ENCODE measurements at regions not wholly inside any gene's neighbourhood (a gene's known extent, or its start where the extent isn't known, plus 50 kb on each side); places are given as distances from the start of the nearest gene placed in this dataset.

GRCh38 chr22:27631641-27632040 is 169.9 kb downstream of the MN1 start:
- no peak for DNase-seq (ENCODE audit: low read depth, low spot score)

- no peak for DNase-seq (ENCODE audit: low read depth, low spot score)
Observed at GRCh38 chr22:27632451-27633295, 168.9 kb downstream of the MN1 start.

GRCh38 chr22:27633296-27633871 is 168.2 kb downstream of the MN1 start:
- no peak for DNase-seq (ENCODE audit: low read depth, low spot score)

GRCh38 chr22:27634043-27634740 is 167.4 kb downstream of the MN1 start:
- DNase-seq (ENCODE audit: low read depth, low spot score), result no peak

- no peak for DNase-seq (ENCODE audit: low read depth, low spot score)
Observed at GRCh38 chr22:27635435-27635834, 166.1 kb downstream of the MN1 start.

- DNase-seq (ENCODE audit: low read depth, low spot score), result no peak
Observed at GRCh38 chr22:27635852-27636251, 165.7 kb downstream of the MN1 start.

GRCh38 chr22:27636716-27637508 is 164.6 kb downstream of the MN1 start:
- DNase-seq (ENCODE audit: low read depth, low spot score), result no peak

GRCh38 chr22:27637604-27638003 is 164.0 kb downstream of the MN1 start:
- no peak for DNase-seq (ENCODE audit: low read depth, low spot score)

- DNase-seq (ENCODE audit: low read depth, low spot score), result no peak
Observed at GRCh38 chr22:27638329-27639233, 163.0 kb downstream of the MN1 start.

GRCh38 chr22:27639248-27640086 is 162.1 kb downstream of the MN1 start:
- no peak for DNase-seq (ENCODE audit: low read depth, low spot score)

- no peak for DNase-seq (ENCODE audit: low read depth, low spot score)
Observed at GRCh38 chr22:27641049-27641795, 160.3 kb downstream of the MN1 start.

- DNase-seq (ENCODE audit: low read depth, low spot score), result no peak
Observed at GRCh38 chr22:27642104-27642800, 159.3 kb downstream of the MN1 start.

GRCh38 chr22:27643907-27644306 is 157.6 kb downstream of the MN1 start:
- no peak for DNase-seq (ENCODE audit: low read depth, low spot score)

- no peak for DNase-seq (ENCODE audit: low read depth, low spot score)
Observed at GRCh38 chr22:27644566-27644965, 157.0 kb downstream of the MN1 start.

GRCh38 chr22:27647540-27647939 is 154.0 kb downstream of the MN1 start:
- DNase-seq (ENCODE audit: low read depth, low spot score), result no peak

GRCh38 chr22:27648074-27648473 is 153.5 kb downstream of the MN1 start:
- no peak for DNase-seq (ENCODE audit: low read depth, low spot score)

GRCh38 chr22:27648853-27649252 is 152.7 kb downstream of the MN1 start:
- no peak for DNase-seq (ENCODE audit: low read depth, low spot score)

- DNase-seq (ENCODE audit: low read depth, low spot score), result no peak
Observed at GRCh38 chr22:27650572-27650971, 151.0 kb downstream of the MN1 start.

GRCh38 chr22:27650985-27651384 is 150.6 kb downstream of the MN1 start:
- DNase-seq (ENCODE audit: low read depth, low spot score), result no peak

Measured in iPS DF 19.7 (cell line).